GM23338 (cell line): ENCODE measurements at regions not wholly inside any gene's neighbourhood (a gene's known extent, or its start where the extent isn't known, plus 50 kb on each side); places are given as distances from the start of the nearest gene placed in this dataset.

ENCODE experiments used
- CREB1 ChIP-seq: fragments of 250-450 bp; sonication (Bioruptor Pico); IDR thresholded peaks from 2 replicates; pipeline ENCODE4 v1.5.0; 2020; ENCODE audit warnings: low read depth, mild to moderate bottlenecking, moderate library complexity
- EZH2 ChIP-seq: fragments of 200-600 bp; sonication (generic); IDR thresholded peaks from one replicate; pipeline ENCODE4 v1.8.0; 2017; ENCODE audit warnings: antibody characterized with exemption, mild to moderate bottlenecking, low read depth; ENCODE audit not compliant: unreplicated experiment
- EZH2phosphoT487 ChIP-seq: fragments of 200-600 bp; sonication (generic); IDR thresholded peaks from one replicate; pipeline ENCODE4 v1.8.1; 2018; ENCODE audit warnings: antibody characterized with exemption; ENCODE audit not compliant: unreplicated experiment
- JUNB ChIP-seq: IDR thresholded peaks from one replicate; pipeline ENCODE4 v1.6.1; 2016; ENCODE audit warnings: antibody characterized with exemption; ENCODE audit not compliant: unreplicated experiment
- NANOG ChIP-seq: IDR thresholded peaks from 2 replicates; pipeline ENCODE4 v1.6.1; 2016; ENCODE audit warnings: antibody characterized with exemption, borderline replicate concordance
- POLR2AphosphoS5 ChIP-seq: IDR thresholded peaks from 2 replicates; pipeline ENCODE4 v1.6.1; 2016; ENCODE audit warnings: antibody characterized with exemption, low read depth
- STAT1 ChIP-seq: IDR thresholded peaks from one replicate; pipeline ENCODE4 v1.6.1; 2016; ENCODE audit warnings: antibody characterized with exemption; ENCODE audit not compliant: unreplicated experiment
- ZNF114 ChIP-seq: fragments of 250-450 bp; sonication (Bioruptor Pico); IDR thresholded peaks from 2 replicates; pipeline ENCODE4 v1.5.0; 2020; ENCODE audit warnings: mild to moderate bottlenecking, moderate library complexity
- TF ChIP-seq, protein P1 (sequence below), 2 experiments: fragments of 200-600 bp in 1 of 2; sonication (generic) in 1 of 2; conservative IDR thresholded peaks; 2 replicates each; pipeline versions ENCODE4 v1.5.1 to v1.6.1; 2016 to 2017; ENCODE audit warnings: antibody characterized with exemption in 2 of 2, low read depth in 2 of 2, mild to moderate bottlenecking in 2 of 2, moderate library complexity in 1 of 2
- TF ChIP-seq, protein P2 (sequence below): IDR thresholded peaks from 2 replicates; pipeline ENCODE4 v1.6.1; 2016; ENCODE audit warnings: antibody characterized with exemption
- TF ChIP-seq, protein P3 (sequence below): IDR thresholded peaks from one replicate; pipeline ENCODE4 v1.6.1; 2018; ENCODE audit warnings: antibody characterized with exemption; ENCODE audit not compliant: unreplicated experiment

DNA sequence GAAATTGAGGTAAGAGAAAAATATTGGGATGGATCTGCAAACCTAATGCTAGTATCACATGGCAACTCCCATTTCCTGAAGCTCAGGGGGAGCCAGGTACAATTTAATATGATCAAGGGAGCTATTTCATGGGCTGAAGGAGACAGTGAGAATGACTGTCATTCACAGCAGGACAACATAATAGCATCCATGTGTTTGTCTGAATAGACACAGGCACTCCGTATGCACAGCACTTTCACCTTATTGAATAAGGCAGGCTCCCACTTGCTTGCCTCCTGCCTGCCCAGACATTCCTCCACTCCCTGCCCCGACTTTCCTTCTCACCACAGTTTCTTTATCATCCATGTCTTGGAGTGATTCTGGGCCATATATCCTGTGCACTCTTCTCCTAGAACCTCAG, 156.6 kb upstream of the SLC24A5 start:
- TF ChIP-seq, protein P1, sequence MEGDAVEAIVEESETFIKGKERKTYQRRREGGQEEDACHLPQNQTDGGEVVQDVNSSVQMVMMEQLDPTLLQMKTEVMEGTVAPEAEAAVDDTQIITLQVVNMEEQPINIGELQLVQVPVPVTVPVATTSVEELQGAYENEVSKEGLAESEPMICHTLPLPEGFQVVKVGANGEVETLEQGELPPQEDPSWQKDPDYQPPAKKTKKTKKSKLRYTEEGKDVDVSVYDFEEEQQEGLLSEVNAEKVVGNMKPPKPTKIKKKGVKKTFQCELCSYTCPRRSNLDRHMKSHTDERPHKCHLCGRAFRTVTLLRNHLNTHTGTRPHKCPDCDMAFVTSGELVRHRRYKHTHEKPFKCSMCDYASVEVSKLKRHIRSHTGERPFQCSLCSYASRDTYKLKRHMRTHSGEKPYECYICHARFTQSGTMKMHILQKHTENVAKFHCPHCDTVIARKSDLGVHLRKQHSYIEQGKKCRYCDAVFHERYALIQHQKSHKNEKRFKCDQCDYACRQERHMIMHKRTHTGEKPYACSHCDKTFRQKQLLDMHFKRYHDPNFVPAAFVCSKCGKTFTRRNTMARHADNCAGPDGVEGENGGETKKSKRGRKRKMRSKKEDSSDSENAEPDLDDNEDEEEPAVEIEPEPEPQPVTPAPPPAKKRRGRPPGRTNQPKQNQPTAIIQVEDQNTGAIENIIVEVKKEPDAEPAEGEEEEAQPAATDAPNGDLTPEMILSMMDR (conservative IDR thresholded peaks at IDR 0.05; ENCODE audit: low read depth in 2 of 2), result no peak
- no peak for TF ChIP-seq EZH2phosphoT487
- TF ChIP-seq EZH2, result no peak
- TF ChIP-seq POLR2AphosphoS5, result no peak
- TF ChIP-seq, protein P2, sequence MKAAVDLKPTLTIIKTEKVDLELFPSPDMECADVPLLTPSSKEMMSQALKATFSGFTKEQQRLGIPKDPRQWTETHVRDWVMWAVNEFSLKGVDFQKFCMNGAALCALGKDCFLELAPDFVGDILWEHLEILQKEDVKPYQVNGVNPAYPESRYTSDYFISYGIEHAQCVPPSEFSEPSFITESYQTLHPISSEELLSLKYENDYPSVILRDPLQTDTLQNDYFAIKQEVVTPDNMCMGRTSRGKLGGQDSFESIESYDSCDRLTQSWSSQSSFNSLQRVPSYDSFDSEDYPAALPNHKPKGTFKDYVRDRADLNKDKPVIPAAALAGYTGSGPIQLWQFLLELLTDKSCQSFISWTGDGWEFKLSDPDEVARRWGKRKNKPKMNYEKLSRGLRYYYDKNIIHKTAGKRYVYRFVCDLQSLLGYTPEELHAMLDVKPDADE, result no peak
- no peak for TF ChIP-seq NANOG
- TF ChIP-seq ZNF114 (CRISPR knock-in tag), result no peak
- TF ChIP-seq, protein P3, sequence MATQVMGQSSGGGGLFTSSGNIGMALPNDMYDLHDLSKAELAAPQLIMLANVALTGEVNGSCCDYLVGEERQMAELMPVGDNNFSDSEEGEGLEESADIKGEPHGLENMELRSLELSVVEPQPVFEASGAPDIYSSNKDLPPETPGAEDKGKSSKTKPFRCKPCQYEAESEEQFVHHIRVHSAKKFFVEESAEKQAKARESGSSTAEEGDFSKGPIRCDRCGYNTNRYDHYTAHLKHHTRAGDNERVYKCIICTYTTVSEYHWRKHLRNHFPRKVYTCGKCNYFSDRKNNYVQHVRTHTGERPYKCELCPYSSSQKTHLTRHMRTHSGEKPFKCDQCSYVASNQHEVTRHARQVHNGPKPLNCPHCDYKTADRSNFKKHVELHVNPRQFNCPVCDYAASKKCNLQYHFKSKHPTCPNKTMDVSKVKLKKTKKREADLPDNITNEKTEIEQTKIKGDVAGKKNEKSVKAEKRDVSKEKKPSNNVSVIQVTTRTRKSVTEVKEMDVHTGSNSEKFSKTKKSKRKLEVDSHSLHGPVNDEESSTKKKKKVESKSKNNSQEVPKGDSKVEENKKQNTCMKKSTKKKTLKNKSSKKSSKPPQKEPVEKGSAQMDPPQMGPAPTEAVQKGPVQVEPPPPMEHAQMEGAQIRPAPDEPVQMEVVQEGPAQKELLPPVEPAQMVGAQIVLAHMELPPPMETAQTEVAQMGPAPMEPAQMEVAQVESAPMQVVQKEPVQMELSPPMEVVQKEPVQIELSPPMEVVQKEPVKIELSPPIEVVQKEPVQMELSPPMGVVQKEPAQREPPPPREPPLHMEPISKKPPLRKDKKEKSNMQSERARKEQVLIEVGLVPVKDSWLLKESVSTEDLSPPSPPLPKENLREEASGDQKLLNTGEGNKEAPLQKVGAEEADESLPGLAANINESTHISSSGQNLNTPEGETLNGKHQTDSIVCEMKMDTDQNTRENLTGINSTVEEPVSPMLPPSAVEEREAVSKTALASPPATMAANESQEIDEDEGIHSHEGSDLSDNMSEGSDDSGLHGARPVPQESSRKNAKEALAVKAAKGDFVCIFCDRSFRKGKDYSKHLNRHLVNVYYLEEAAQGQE, result no peak
- no peak for TF ChIP-seq STAT1
- TF ChIP-seq CREB1 (CRISPR knock-in tag), result no peak
- no peak for TF ChIP-seq JUNB
